HG03432 (cell line): ENCODE measurements at regions not wholly inside any gene's neighbourhood (a gene's known extent, or its start where the extent isn't known, plus 50 kb on each side); places are given as distances from the start of the nearest gene placed in this dataset.

ENCODE experiments used
- ATAC-seq: cut with Tn5 transposase; IDR thresholded peaks from one replicate; pipeline ENCODE4 v1.9.1; 2021; ENCODE audit warnings: mild to moderate bottlenecking, moderate library complexity; ENCODE audit not compliant: unreplicated experiment

GRCh38 chr10:10617686-10618085 lies 400.0 kb upstream of the CELF2 start:
- no peak for ATAC-seq

DNA sequence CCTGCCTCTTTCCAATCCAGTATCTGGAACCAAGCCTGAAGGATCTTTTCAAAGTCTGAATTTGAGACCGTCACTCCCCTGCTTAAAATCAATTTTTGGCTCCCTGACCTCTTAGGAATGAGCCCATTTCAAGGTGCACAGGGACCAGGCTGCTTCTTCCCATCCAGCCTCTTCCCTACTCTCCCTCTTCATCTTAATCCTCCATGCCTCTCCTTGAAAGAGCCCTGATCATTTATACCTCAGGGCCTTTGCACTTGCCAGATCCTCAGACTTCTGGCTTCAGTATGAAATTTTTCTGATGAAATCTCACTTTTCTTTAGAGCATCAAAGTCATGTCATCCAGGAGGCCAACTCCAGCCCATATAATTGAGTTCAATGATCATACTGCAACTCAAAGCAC lies 399.5 kb upstream of the CELF2 start:
- no peak for ATAC-seq

GRCh38 chr10:10623958-10624566 lies 393.6 kb upstream of the CELF2 start:
- ATAC-seq = no peak

GRCh38 chr10:10624567-10624962 lies 393.1 kb upstream of the CELF2 start:
- ATAC-seq = no peak

- ATAC-seq = no peak
These were observed 392.2 kb upstream of the CELF2 start for GRCh38 chr10:10625491-10625890.

DNA sequence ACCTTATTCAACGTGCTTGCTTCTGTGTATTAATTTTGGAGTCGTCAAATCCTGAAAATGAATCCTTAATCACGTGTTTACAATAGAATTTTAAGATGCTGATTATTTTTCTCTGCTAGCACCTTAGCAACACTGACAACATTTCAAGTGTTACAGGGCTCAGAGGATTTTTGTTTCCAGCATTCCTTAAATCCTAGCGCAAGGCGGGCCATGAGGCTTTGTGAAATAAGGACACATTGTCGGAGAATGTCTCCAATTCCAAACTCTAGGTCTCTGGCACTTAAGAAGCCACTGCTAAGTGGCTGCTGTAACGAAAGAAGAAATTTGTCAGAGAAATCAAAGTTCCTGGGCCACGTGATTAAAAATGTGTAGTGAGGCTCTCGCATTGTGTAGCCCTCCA lies 390.9 kb upstream of the CELF2 start:
- no peak for ATAC-seq

GRCh38 chr10:10627414-10627813 lies 390.3 kb upstream of the CELF2 start:
- ATAC-seq = no peak

- ATAC-seq = no peak
These were observed 388.2 kb upstream of the CELF2 start for GRCh38 chr10:10629512-10629911.

DNA sequence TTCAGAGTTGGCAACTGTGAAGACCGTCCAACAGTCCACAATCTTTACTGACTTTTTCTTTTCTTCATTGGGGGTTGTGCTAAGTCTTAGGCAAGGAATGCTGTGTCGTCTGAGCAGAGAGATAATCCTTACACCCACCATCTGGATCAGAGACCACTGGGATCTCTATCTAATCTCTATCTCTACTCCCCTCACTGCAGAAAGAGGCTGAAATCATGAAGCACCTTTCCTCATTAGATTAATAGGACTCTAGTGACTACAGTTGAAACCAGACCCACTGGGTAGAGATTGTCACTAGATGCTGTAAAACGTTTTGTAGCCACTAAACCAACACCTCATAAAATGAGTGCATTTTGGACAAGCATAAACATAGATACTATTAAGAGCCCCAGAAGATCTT lies 387.4 kb upstream of the CELF2 start:
- no peak for ATAC-seq

- no peak for ATAC-seq
These were observed 386.9 kb upstream of the CELF2 start for GRCh38 chr10:10630782-10631181.

- ATAC-seq = no peak
These were observed 375.5 kb upstream of the CELF2 start for GRCh38 chr10:10642189-10642588.

DNA sequence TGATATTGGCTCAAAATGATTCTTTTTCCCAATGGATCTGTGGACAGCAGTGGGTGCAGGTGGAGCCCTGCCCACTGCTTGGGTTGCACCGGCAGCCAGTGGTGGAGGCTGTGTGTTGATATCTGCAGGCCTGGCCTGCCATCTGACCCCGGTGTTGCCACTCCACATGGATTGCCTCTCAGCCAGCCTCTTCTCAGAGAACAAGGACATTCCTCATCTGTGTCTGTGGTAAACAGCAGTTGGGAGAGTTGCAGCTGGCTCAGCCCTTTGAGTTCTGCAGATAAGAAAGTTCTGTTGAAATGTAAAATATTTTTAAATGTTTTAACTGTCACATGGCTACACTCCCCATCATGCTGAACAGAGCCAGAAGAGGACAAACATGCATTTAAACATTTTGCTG lies 374.9 kb upstream of the CELF2 start:
- no peak for ATAC-seq

- no peak for ATAC-seq
These were observed 373.5 kb upstream of the CELF2 start for GRCh38 chr10:10644008-10644646.

DNA sequence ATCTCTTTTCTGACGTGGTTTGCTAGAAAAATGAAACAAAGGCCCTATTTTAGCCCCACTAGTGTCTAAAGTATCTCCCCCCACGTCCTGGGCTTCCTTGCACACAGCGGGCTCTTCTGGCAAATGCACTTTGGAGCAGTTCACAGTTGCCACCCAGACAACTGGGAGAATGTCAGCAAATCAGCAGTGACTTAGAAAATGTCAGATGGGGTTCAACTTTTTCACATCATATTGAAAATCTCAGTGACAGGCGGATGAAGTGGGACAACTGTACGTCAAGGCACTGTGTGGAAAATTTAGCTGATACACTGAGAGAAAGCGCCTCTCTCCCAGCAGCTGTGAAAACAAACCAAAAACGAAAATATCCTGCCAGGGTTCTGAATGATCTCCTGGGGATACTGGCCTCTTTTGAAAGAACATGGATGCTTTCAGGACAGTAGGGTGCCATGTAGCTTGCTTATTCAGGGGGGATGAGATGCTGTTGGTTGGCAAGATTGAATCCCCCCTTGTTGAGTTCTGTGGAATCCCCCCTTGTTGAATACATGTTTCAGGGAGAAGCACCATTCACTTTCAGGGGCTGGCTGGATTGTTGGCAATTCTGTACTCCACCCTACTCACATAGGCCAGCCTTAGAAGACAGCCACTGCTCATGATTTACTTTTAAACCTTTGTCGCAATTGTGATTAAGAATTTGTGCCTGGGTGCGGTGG lies 372.8 kb upstream of the CELF2 start:
- ATAC-seq = no peak

GRCh38 chr10:10647331-10647730 lies 370.3 kb upstream of the CELF2 start:
- ATAC-seq = no peak

DNA sequence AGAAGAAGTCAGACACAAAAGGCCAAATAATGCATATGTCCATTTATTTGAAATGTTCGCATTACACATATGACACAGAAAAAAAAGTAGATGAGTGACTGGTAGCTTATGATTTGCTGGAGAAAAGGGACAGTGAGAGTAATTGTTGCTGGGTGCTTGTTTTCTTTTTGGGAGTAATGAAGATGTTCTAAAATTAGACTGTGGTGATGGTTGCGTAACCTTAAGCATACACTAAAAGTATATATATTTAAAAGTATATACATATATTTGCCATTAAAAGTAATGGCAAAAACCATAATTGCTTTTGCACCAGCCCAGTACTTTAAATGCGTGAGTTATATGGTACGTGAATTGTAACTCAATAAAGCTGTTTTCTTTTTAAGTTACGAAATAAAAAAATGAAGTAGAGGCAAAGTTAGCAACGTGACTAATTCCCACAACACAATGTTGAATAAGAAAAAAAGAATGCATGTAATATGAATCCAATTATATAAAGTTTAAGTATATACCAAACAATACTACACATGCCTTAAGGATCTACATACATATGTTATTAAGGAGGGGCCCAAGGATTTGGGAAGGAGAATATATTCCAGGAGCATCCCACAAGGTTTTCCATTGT lies 360.4 kb upstream of the CELF2 start:
- no peak for ATAC-seq

- no peak for ATAC-seq
These were observed 359.4 kb upstream of the CELF2 start for GRCh38 chr10:10658172-10658785.

DNA sequence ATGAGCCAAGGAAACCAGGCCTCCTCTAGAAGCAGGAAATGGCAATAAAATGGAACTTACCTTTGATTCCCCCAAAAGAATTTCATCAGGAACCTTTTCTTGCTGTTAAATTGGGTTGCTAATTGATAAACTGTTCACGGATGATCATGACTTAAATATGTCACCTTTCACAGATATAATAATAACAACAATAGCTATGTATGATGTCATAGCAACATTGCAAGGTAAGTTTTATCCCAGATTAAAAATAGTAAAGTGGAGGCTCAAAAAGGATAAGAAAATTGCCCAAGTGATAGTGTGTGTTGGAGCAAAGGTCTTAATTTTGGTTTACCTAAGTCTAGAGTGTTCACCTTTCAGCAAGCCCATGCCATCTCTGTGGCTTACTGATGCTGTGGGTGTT lies 357.6 kb upstream of the CELF2 start:
- ATAC-seq = no peak

DNA sequence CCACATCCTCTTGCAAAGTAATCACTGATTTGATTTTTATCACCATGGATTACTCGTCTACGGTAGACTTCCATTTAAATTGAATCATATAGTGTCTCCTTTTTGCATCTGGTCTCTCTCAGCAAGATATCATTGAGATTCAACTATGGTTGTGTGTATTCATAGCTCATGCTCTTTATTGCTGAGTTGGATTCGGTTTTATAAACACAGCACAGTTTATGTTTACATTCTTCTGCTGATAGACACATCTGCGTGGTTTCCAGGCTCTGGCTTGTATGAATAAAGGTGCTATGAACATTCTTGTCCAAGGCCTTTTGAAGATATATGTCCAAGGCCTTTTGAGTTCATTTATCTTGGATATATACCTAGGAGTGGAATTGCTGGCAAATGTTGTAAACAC lies 356.5 kb upstream of the CELF2 start:
- no peak for ATAC-seq

- ATAC-seq = no peak
These were observed 354.8 kb upstream of the CELF2 start for GRCh38 chr10:10662716-10663408.

GRCh38 chr10:10663622-10664021 lies 354.1 kb upstream of the CELF2 start:
- no peak for ATAC-seq
